GM19043 (cell line): ENCODE measurements at regions not wholly inside any gene's neighbourhood (a gene's known extent, or its start where the extent isn't known, plus 50 kb on each side); places are given as distances from the start of the nearest gene placed in this dataset.

Source experiments
- ATAC-seq: cut with Tn5 transposase; IDR thresholded peaks from one replicate; pipeline ENCODE4 v1.9.1; 2021; ENCODE audit warnings: low read depth; ENCODE audit not compliant: unreplicated experiment

- ATAC-seq = no peak
Measured at GRCh38 chr6:169964486-169965180, 213.2 kb downstream of the ERMARD start.

- ATAC-seq = no peak
Measured at GRCh38 chr6:169963581-169964297, 212.3 kb downstream of the ERMARD start.

DNA sequence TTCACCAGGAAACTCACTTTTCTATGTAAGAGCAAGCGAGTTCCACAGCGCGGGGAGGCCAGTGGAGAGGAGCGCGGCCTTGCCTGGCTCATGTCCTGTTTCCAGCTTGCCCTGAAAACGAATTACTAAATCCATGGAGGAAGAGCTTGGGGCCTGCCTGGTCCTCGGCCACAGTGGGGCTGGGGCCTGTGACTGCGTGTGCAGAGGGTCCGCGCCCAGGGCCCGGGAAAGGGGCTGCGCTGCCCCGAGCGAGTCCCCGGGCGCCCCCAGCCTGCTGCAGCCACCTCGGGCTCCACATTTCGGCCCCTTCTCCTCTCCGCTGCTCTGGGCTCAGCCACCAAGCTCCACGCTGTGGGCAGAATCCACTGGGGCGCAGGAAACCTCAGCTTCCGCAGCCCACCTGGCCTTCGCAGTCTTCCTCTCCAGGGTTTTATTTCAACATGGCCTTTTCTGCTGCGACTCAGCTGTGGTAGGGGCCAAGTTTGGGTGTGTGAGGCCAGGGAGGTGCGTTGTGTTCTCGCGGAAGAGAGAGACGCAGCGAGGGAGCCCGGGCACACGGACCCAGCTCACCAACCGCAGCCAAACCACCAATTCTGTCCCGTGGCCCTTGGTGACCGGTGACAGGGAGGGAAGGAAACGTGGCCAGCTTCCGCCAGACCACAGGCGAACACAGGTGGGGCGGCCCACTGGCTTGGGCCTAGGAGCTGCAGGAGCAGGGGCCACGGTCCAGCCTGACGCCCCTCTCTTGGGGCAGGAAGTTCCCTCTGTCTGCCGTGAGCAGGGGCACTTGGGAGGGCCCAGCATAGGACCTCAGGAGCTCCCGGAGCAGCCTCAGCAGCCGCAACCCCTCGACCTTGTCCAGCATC lies 211.4 kb downstream of the ERMARD start:
- no peak for ATAC-seq

DNA sequence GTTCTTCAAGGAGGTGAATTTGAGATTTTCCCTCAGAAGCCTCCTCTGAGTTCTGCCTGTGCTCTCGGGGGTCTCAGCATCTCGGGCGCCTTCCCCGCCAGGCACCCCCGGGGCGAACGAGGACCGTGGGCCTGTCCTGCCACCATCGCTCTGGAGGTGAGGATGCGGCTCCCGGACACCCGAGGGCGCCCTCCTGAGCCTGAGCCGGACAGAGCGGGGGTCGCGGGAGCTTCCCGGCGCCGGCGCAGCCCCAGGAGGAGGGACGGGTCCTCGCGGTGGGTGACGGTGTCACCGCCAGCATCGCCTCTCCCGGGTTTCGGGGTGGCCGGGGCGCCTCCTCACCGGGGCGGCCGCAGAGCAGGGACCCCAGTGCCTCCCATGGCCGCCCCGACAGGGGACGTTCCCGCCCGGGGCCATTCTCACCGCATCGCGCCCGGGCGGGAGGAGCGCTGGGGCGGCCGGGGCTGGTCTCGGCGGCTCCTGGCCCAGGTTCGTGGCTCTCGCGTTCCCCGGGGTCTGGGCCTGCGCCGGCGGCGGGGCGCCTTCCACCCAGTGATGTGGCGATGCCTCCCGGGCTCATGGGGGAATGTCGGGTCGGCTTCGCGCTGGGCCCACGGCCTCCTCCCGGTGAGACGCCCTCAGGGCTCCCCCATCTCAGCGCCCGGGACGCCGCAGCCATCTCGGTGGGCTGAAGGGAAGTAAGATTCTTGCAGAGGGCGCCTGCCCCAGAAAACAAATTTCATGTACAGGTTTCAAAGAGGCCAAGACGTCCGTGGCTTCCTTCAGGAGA lies 210.5 kb downstream of the ERMARD start:
- ATAC-seq = no peak

DNA sequence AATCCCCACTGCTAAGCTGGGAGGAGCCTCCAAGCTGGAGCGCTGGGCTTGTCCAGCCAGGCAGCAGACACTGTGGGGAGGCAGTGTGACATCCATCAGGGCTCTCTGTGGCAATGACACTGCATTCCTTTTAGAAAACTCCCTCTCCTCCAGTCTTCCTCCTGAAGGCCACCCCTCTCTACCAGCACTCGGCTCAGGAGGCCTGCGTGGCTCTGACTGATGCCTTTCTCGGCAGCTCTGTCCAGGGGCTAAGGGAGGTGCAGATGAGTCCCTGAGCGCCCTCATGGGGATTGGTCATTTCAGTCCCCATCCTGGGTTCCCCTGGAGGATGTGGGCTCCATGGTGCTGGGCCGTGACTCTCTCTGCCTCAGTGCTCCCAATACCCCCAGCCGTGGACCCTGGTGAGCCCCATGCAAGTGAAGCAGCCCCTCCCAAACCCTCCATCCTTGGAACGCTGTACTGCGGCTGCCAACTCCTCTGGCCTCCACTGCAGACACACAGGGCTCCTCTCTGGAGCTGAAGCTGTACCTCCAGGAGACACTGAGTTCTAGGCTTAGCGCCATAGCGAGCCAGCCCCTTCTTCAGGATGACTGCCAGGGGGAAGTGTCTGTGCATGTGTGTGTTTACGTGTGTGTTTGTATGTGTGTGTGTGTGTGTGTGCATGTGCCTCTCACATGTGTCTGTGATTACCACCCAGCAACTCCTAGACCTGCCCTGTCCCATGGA lies 209.6 kb downstream of the ERMARD start:
- no peak for ATAC-seq

- no peak for ATAC-seq
Measured at GRCh38 chr6:169960521-169960885, 209.1 kb downstream of the ERMARD start.

- no peak for ATAC-seq
Measured at GRCh38 chr6:169960003-169960344, 208.6 kb downstream of the ERMARD start.

- ATAC-seq = peak; percentile 82
Measured at GRCh38 chr6:169959136-169960002, 207.9 kb downstream of the ERMARD start.

DNA sequence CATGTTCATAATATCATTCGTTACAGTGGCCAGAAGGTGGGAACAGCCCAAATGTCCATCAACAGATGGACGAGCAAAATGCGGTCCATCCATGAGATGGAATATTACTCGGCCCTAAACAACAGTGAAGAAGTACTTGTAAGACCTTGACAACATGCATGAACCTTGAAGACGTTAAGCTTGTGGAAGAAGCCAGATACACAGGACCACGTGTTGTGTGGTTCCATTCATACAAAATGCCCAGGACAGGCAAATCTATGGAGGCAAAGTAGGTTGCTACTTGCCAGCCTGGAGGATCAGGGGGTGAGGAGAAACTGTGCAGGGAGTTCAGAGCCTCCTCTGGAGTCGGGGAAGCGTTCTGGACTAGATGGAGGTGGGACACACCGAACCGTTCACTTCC lies 207.1 kb downstream of the ERMARD start:
- no peak for ATAC-seq

DNA sequence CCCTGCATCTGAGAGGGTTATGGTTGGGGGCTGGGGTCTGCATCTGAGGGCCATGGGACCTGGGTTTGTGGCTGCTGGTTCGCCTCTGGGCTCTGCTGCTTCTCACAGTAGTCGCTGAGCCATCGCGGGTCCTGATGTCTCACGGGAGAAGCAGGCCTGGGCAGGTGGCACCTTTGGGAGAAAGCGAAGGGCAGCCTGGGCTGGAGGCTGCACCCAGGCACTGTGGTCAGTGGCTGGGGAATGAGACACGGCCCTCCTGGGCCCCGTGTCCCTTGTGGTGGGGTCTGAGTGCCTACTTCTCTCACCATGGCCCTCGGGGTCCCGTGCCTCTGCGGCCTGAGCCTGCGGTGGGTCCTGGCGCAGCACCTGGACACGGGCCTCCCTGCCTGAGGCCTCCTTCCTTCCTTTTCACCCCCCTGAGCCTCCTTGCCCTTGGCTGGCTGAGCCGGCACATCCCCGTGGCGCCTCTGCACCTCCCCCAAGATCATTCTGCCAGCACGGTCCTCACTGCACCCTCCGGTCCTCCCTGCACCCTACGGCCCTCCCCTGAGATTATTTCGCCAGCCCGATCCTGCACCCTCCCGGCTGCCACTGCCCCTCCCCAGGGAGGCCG lies 206.0 kb downstream of the ERMARD start:
- ATAC-seq = no peak

DNA sequence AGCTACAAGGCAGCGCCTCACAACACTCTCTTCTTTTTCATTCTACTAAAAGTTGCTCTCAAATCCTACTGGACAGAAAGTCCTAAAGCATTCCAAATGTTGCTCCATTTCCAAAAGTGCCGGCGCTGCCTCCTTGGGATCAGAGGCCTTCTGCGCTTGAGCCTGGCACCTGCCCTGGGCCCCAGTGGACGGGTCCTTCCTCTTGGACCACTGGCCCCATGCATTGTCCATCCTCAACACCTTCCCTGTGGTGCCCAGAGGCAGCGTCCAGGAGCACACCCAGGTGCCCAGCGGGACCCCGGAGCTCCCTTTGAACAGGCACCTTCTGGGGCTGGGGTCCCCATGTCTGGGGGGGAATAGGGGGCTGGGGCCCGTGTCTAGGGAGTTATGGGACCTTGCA lies 205.2 kb downstream of the ERMARD start:
- no peak for ATAC-seq

DNA sequence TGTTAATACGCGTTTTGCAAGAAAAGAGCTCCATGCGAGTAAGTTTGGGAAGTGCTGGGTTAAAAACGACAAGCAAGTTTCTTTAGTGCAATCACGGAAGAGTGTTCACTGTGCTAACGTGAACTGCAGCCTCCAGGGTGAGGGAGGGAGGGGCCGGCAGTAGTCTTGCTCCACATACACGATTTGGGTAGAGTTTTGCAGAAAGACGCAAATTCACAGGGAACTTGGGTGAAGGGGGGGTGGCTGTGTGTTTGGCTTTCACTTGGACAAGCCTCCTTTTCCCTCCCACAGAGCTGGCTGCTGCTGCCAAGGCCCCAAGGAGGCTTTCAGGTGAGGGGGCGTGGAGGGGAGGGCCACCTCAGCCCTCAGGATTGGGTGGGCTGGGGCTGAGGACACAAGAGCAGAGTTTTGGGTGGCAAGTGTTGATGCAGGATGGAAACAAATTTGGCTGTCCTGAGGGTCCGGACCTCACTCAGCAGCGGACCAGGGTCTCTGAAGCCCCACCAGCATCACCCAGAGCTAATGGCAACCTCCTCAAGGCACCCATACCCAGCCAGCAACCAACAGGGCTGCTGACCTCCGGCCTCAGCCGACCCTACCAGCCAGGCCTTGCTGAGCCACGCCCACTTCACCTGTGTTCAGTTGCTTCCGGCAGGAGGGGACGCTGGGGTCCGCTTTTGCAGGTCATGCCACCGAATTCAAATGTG lies 204.5 kb downstream of the ERMARD start:
- ATAC-seq = no peak

DNA sequence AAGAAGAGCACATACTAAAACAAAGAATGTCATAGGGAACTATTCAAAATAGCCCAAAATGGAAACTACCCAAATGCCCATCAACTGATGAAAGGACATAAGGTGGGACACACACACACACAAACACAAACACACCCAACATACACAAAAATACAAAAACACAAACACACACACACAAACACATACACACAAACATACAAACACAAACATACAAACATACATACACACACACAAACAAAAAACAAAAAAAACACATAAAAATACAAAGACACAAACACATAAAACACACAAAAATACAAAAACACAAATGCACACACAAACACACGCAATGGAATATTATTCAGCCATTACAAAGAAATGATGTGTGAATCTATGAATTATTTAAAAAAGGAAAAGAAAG lies 203.6 kb downstream of the ERMARD start:
- ATAC-seq = no peak

DNA sequence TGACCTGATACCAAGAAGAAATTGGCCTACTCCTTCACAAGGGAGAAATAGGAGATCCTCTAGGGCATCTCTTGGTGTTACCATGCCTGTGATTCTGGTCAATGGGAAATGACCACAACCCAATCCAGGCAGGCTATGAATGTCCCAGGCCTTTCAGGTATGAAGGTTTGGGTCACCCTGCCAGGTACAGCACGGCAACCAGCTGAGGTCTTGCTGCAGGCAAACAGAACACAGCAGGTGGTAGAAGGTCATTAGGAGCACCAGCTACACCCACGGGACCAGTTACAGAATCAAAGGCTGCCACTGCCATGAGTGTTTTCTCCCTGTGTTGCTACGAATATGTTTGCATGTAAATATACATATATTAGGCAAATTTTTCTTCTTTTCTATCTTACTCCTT lies 202.3 kb downstream of the ERMARD start:
- ATAC-seq = no peak

GRCh38 chr6:169950558-169950957 lies 199.1 kb downstream of the ERMARD start:
- ATAC-seq = no peak

- no peak for ATAC-seq
Measured at GRCh38 chr6:169949511-169950097, 198.2 kb downstream of the ERMARD start.

GRCh38 chr6:169946971-169947370 lies 195.5 kb downstream of the ERMARD start:
- ATAC-seq = no peak

DNA sequence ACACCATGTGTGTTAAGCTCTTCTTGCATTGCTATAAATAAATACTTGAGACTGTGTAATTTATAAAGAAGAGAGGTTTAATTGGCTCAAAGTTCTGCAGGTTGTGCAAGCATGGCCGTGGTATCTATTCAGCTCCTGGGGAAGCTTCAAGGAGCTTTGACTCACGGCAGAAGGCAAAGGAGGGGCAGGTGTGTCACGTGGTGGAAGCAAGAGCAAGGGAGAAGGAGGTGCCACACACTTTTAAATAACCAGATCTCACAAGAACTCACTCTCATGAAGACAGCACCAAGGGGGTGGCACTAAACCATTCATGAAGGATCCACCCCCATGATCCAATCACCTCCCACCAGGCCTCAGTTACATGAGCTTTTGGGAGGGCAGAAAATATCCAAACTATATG lies 193.7 kb downstream of the ERMARD start:
- no peak for ATAC-seq
